GM12878 (cell line): ENCODE measurements at regions not wholly inside any gene's neighbourhood (a gene's known extent, or its start where the extent isn't known, plus 50 kb on each side); places are given as distances from the start of the nearest gene placed in this dataset.

Experiments
- ATAC-seq: fragments of 200-7000 bp; cut with Tn5 transposase; 3 replicates; pipeline ENCODE4 v1.9.1; 2020; ENCODE audit warnings: mild to moderate bottlenecking, moderate library complexity
- BruUV-seq: library from RNA; stranded (reverse); fragments of 400-500 nt; replicated peaks from 2 replicates; lab custom pipeline; 2021; lab: Mats Ljungman, UMichigan
- CTCF ChIA-PET: fragments of 300-600 bp; sonication (Branson Sonifier 250); formaldehyde crosslinking; extraction: SDS; loops from one replicate; lab custom pipeline; 2021; ENCODE audit warnings: inconsistent platforms; lab: Yijun Ruan, JAX
- POLR2A ChIA-PET: fragments of 350-600 bp; formaldehyde crosslinking; extraction: SDS; loops from one replicate; lab custom pipeline; 2021; ENCODE audit warnings: inconsistent platforms; lab: Charles Lee
- RAD21 ChIA-PET: fragments of 300-600 bp; sonication (Branson Sonifier 250); formaldehyde crosslinking; loops from one replicate; lab custom pipeline; 2023; ENCODE audit warnings: antibody characterized with exemption; ENCODE audit not compliant: unreplicated experiment; lab: Charles Lee
- SMC1A ChIA-PET: fragments of 300-600 bp; sonication (Branson Sonifier 250); formaldehyde crosslinking; loops from one replicate; lab custom pipeline; 2023; ENCODE audit not compliant: unreplicated experiment, uncharacterized antibody; lab: Charles Lee
- DNase-seq: peaks from one replicate; pipeline ENCODE4 v3.0.0-alpha.2; 2011; ENCODE audit warnings: low read depth, low spot score
- FAIRE-seq: peaks from 3 replicates; lab custom pipeline; 2011; peaks lifted over from hg19 to GRCh38; lab: Jason Lieb, UNC
- H2AFZ ChIP-seq: 2 replicates; pipeline ENCODE4 v1.6.0; 2011; ENCODE audit warnings: low read depth, low read length, control low read depth; ENCODE audit not compliant: control insufficient read depth
- H3K27ac ChIP-seq: 2 replicates; pipeline ENCODE4 v1.5.1; 2011; ENCODE audit warnings: control low read depth; ENCODE audit not compliant: control insufficient read depth, insufficient read depth
- H3K27me3 ChIP-seq, 2 experiments: replicated peaks in 1 of 2; 2 replicates each; pipeline versions ENCODE4 v1.6.0 to v1.6.1; 2011; ENCODE audit warnings: low read length in 1 of 2; ENCODE audit not compliant: control insufficient read depth in 2 of 2, insufficient read depth in 2 of 2
- H3K36me3 ChIP-seq, 2 experiments: 2 replicates each; pipeline ENCODE4 v1.5.1; 2011; ENCODE audit warnings: low read length in 1 of 2; ENCODE audit not compliant: control insufficient read depth in 2 of 2, insufficient read depth in 2 of 2
- H3K4me1 ChIP-seq: 2 replicates; pipeline ENCODE4 v1.6.1; 2011; ENCODE audit warnings: mild to moderate bottlenecking, low read length, moderate library complexity, mixed read lengths; ENCODE audit not compliant: control insufficient read depth, insufficient read depth
- H3K4me2 ChIP-seq: 2 replicates; pipeline ENCODE4 v1.6.0; 2011; ENCODE audit warnings: control low read depth; ENCODE audit not compliant: control insufficient read depth, insufficient read depth
- H3K4me3 ChIP-seq: fragments of 200-600 bp; sonication (generic); 2 replicates; pipeline ENCODE4 v1.5.1; 2016
- H3K79me2 ChIP-seq: 2 replicates; pipeline ENCODE4 v1.6.0; 2011; ENCODE audit warnings: low read length; ENCODE audit not compliant: control insufficient read depth, insufficient read depth
- H3K9ac ChIP-seq: 2 replicates; pipeline ENCODE4 v1.8.0; 2011; ENCODE audit warnings: low read length, control low read depth, mixed read lengths; ENCODE audit not compliant: control insufficient read depth, insufficient read depth
- H3K9me3 ChIP-seq: replicated peaks from 3 replicates; pipeline ENCODE4 v1.5.1; 2011; ENCODE audit warnings: mild to moderate bottlenecking, low read length; ENCODE audit not compliant: control insufficient read depth, insufficient read depth
- H4K20me1 ChIP-seq: 2 replicates; pipeline ENCODE4 v1.6.0; 2011; ENCODE audit not compliant: control insufficient read depth, insufficient read depth
- ASH2L ChIP-seq: fragments of 300-600, 200-600 bp; sonication (generic); IDR thresholded peaks from 2 replicates; pipeline ENCODE4 v1.6.1; 2017; ENCODE audit warnings: low read depth, mild to moderate bottlenecking, borderline replicate concordance
- FOS ChIP-seq: IDR thresholded peaks from 3 replicates; pipeline ENCODE4 v1.6.1; 2011; ENCODE audit warnings: borderline replicate concordance; ENCODE audit not compliant: insufficient read length; ENCODE audit errors: extremely low read depth
- IRF4 ChIP-seq: IDR thresholded peaks from 2 replicates; pipeline ENCODE4 v1.6.1; 2011; ENCODE audit warnings: low read depth, low read length
- KAT2A ChIP-seq: conservative IDR thresholded peaks from 2 replicates; pipeline ENCODE4 v1.6.1; 2011; ENCODE audit warnings: low read depth, low read length; ENCODE audit not compliant: control insufficient read depth
- KLF5 ChIP-seq: fragments of 450-650 bp; IDR thresholded peaks from 2 replicates; pipeline ENCODE4 v1.6.1; 2014; ENCODE audit warnings: mild to moderate bottlenecking; ENCODE audit not compliant: partially characterized antibody
- NFIC ChIP-seq: IDR thresholded peaks from 2 replicates; pipeline ENCODE4 v1.6.1; 2012; ENCODE audit warnings: low read depth, mild to moderate bottlenecking, inconsistent platforms, low read length, moderate library complexity
- NFYA ChIP-seq: IDR thresholded peaks from 2 replicates; pipeline ENCODE4 v1.6.1; 2011; ENCODE audit warnings: low read depth, mild to moderate bottlenecking, low read length, improper control_type of control experiment, borderline replicate concordance
- PML ChIP-seq: IDR thresholded peaks from 2 replicates; pipeline ENCODE4 v1.6.1; 2012; ENCODE audit warnings: low read length, inconsistent platforms
- RUNX3 ChIP-seq: IDR thresholded peaks from 2 replicates; pipeline ENCODE4 v1.6.1; 2012; ENCODE audit warnings: low read length, inconsistent platforms
- WRNIP1 ChIP-seq: IDR thresholded peaks from 2 replicates; pipeline ENCODE4 v1.6.1; 2011; ENCODE audit warnings: low read depth, low read length, improper control_type of control experiment, borderline replicate concordance
- ZZZ3 ChIP-seq: IDR thresholded peaks from 2 replicates; pipeline ENCODE4 v1.6.1; 2011; ENCODE audit warnings: low read depth; ENCODE audit not compliant: control insufficient read depth, insufficient read length
- WGBS: methylation state at CpG from one replicate; pipeline ENCODE4 v1.1.6; 2016; ENCODE audit warnings: low lambda C conversion rate; ENCODE audit not compliant: insufficient replicate concordance, insufficient coverage; ENCODE audit errors: missing lambda C conversion rate; 5-methylcytosine and 5-hydroxymethylcytosine counted together
- in situ Hi-C: fragments of 300-500 bp; cut with MboI; formaldehyde crosslinking; loops from 9 replicates; pipeline ENCODE4 v1.14.3; 2018; ENCODE audit warnings: mixed read lengths
- intact Hi-C: fragments of 100-400 bp; cut with micrococcal nuclease; formaldehyde crosslinking; loops from one replicate; pipeline ENCODE4 v1.14.2; 2022; ENCODE audit not compliant: unreplicated experiment
- TF ChIP-seq, protein P1 (sequence below): fragments of 450-650 bp; IDR thresholded peaks from 2 replicates; pipeline ENCODE4 v1.6.1; 2017; ENCODE audit warnings: borderline replicate concordance
- TF ChIP-seq, protein P2 (sequence below): IDR thresholded peaks from 2 replicates; pipeline ENCODE4 v1.6.1; 2011; ENCODE audit warnings: mild to moderate bottlenecking, low read depth, low read length, moderate library complexity; ENCODE audit not compliant: insufficient replicate concordance

DNA sequence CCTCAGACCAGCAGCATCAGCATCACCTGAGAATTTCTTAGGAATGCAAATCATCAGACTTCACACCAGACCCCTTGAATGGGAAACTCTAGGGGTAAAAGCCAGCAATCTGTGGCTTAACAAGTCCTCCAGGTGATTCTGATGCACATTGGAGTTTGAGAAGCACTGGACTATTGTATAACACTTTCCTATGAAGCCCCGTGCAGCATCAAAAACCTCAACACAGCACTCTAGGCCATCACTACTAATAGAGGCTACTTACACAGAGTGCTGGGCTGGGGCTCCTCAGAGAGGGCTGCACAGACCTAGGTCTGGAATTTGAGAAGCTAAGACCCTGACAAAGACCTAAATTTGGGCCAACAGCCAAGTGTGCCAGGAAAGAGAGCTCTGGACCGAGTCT lies 95.7 kb upstream of the ARAP3 start:
- no peaks in the 10 kb centered on the region for H3K4me1 ChIP-seq
- no peak overlapping the region for H3K4me2 ChIP-seq
- intact Hi-C loops (no loop called here), in situ Hi-C loops (no loop called here)
- CTCF ChIA-PET = no interaction called here
- H2AFZ ChIP-seq = no peak overlapping the region
- peaks cover 0 to 2% of the 10 kb centered on the region in 2 experiments; a peak in 2 of 4 replicates for H3K27me3 ChIP-seq
- RAD21 ChIA-PET = no interaction called here
- TF ChIP-seq KLF5 (no peak), IRF4 (no peak)
- TF ChIP-seq, protein P1, sequence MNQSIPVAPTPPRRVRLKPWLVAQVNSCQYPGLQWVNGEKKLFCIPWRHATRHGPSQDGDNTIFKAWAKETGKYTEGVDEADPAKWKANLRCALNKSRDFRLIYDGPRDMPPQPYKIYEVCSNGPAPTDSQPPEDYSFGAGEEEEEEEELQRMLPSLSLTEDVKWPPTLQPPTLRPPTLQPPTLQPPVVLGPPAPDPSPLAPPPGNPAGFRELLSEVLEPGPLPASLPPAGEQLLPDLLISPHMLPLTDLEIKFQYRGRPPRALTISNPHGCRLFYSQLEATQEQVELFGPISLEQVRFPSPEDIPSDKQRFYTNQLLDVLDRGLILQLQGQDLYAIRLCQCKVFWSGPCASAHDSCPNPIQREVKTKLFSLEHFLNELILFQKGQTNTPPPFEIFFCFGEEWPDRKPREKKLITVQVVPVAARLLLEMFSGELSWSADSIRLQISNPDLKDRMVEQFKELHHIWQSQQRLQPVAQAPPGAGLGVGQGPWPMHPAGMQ = no peak
- no peak overlapping the region for H3K9ac ChIP-seq
- POLR2A ChIA-PET = no interaction called here
- SMC1A ChIA-PET = no interaction called here
- no peaks in the 10 kb centered on the region for H3K36me3 ChIP-seq
- no peak overlapping the region for H3K27ac ChIP-seq
- FAIRE-seq (no peak), ATAC-seq (no peak), DNase-seq (no peak)
- no peaks in the 10 kb centered on the region for H4K20me1 ChIP-seq
- no TSS peak for BruUV-seq
- no peaks in the 10 kb centered on the region for H3K79me2 ChIP-seq
- no peak overlapping the region for H3K4me3 ChIP-seq
- no peaks in the 10 kb centered on the region for H3K9me3 ChIP-seq
- 25% methylated on average over 2 of the region's 2 CpGs for WGBS

DNA sequence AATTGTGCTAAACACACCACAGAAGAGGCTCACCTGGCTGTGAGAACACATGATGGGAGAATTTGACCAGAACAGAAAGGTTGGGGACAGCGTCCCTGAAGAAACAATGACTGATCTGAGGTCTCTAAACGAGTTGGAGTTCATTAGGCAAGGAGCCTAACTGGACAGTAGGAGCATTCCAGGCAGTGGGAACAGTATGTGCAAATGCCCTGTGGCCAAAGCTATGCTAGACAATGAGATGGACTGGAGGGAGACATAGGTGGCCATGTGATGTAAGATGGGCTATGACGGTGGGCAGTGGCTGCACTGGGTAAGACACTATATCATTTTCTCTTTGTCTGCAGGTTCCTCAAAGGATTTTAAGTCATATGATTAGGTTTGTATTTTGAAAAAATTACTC lies 95.1 kb upstream of the ARAP3 start:
- H4K20me1 ChIP-seq = no peaks in the 10 kb centered on the region
- no peaks in the 10 kb centered on the region for H3K36me3 ChIP-seq
- no peaks in the 10 kb centered on the region for H3K79me2 ChIP-seq
- no peak overlapping the region for H2AFZ ChIP-seq
- intact Hi-C loops (no loop called here), in situ Hi-C loops (no loop called here)
- H3K27me3 ChIP-seq = peaks cover 0 to 2% of the 10 kb centered on the region in 2 experiments; a peak in 2 of 4 replicates
- BruUV-seq = no TSS peak
- ChIA-PET RAD21 (no interaction called here), POLR2A (no interaction called here), SMC1A (no interaction called here), CTCF (no interaction called here)
- no peak overlapping the region for H3K4me2 ChIP-seq
- H3K4me1 ChIP-seq = no peaks in the 10 kb centered on the region
- no peak overlapping the region for H3K9ac ChIP-seq
- no peak overlapping the region for H3K4me3 ChIP-seq
- 32% methylated on average over 3 of the region's 3 CpGs for WGBS
- no peak for FAIRE-seq
- no peaks in the 10 kb centered on the region for H3K9me3 ChIP-seq
- H3K27ac ChIP-seq = no peak overlapping the region
- no peak for ATAC-seq
- TF ChIP-seq ASH2L (no peak), RUNX3 (no peak), FOS (no peak), NFYA (no peak), KAT2A (no peak), NFIC (no peak), ZZZ3 (no peak), WRNIP1 (no peak), PML (no peak)
- TF ChIP-seq, protein P2, sequence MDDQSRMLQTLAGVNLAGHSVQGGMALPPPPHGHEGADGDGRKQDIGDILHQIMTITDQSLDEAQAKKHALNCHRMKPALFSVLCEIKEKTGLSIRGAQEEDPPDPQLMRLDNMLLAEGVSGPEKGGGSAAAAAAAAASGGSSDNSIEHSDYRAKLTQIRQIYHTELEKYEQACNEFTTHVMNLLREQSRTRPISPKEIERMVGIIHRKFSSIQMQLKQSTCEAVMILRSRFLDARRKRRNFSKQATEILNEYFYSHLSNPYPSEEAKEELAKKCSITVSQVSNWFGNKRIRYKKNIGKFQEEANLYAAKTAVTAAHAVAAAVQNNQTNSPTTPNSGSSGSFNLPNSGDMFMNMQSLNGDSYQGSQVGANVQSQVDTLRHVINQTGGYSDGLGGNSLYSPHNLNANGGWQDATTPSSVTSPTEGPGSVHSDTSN = no peak
- TF ChIP-seq, all 136 proteins: peak for 0
- DNase-seq = no peak
